DMS 273 treated with DMSO at 0.1 percent for 48 hours (cell line): ENCODE measurements at regions not wholly inside any gene's neighbourhood (a gene's known extent, or its start where the extent isn't known, plus 50 kb on each side); places are given as distances from the start of the nearest gene placed in this dataset.

Experiments
- DNase-seq: peaks from one replicate; lab custom pipeline; 2025; lab: John Stamatoyannopoulos, UW

DNA sequence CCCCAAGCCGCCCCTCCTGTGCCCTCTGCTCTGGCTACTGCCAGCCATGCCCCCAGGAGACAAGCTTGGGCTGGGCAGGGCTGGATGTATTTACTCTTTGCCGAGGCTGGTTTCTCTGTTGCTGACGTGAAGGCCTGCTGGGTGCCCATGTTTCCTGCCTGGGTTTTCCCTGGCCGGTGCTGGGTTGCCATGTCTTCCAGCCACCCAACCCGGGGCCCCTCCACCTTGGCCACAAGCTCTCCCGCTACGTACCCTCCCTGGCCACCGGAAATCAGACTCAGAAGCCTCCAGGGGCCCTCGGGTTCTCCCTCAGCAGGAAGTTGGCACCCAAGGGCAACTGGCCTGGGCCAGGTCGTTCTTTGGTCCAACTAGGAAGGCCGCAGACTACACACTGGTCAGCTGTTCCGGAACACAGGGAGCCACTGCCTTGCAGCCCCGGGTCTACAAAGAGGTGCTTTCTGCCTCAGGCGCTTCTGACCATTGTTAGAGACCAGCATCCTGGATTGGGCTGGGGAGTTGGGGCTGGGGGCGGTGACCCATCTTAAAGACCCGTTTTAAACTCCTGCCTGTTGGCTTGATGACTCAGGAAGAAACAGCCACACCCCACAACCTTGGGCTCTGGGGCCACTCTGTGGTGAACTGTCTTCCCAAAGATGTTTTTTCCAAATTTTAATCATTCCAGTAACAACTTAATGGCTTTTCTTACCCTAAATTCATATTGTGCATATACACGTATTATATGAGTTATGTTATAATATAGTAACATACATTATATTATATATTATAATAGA is 71.2 kb upstream of the RUNX3 start:
- DNase-seq, result no peak

DNA sequence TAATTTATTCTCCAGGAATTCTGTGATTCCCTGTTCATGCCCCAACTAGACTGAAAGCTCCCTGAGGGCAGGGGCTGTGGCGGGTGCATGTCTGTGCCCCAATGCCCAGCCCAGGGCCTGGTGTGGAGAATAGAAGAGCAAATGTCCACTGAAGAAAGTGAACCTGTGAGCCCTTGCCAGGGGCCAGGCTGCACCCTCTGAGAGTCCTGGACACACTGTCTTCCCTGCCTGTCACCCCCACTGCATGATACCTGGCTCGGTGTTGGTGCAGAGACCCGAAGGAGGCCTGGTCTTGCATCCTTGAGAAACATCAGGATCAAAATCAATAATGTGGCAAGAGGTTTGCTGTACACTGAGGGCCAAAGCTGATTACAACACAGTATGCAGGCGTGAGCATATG is 69.8 kb upstream of the RUNX3 start:
- DNase-seq, result no peak

DNA sequence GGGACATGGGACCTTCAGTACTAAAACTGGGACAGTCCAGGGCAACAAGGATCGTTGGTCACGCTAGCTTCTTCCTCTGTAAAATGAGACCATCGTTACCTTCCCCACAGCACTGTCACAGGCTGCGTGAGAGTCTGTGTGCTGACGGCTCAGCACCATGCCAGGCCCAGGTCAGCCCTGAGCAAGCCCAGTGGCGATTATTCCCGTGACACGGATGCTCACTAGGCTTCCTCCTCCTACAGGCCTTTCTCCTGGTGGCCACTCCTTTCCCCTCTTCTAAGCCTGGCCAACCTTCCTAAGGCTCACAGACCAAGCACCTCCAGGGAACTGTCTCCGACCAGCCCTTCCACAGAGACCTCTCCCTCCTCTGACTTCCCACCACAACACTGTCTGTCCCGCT is 69.3 kb upstream of the RUNX3 start:
- no peak for DNase-seq

DNA sequence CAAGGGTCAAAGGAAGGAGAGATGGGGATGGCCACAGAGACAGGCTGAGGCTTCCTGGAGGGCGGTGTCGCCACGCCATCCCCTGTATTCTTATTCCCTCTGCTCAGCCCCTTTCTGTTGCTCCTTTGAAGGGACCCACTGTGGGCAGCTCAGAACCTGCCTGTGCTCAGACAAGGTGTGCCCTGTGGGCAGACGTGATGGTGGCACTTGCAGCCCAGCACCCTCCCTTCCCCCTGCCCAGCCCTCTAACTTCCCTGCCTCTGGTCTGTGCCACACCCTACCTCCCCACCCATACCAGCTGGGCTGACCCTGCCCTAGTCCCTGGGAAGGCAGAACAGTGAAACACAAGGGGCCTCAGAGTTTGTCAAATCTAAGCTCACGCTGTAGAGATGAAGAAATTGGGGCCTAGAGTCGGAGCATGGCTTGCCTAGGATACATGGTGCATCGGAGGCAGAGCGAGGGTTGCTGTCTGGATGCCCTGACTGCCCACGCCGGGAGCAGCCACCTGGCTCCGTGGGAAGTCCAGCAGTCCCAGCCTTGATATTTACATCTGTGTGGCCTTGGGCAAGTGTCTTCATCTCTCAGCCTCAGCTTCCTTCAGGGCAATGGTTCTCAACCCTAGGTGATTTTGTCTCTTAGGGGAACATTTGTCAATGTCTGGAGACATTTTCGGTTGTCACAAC is 68.6 kb upstream of the RUNX3 start:
- no peak for DNase-seq

GRCh38 chr1:24996983-24997893 is 67.2 kb upstream of the RUNX3 start:
- DNase-seq, result no peak

GRCh38 chr1:24996456-24996855 is 66.4 kb upstream of the RUNX3 start:
- no peak for DNase-seq

DNA sequence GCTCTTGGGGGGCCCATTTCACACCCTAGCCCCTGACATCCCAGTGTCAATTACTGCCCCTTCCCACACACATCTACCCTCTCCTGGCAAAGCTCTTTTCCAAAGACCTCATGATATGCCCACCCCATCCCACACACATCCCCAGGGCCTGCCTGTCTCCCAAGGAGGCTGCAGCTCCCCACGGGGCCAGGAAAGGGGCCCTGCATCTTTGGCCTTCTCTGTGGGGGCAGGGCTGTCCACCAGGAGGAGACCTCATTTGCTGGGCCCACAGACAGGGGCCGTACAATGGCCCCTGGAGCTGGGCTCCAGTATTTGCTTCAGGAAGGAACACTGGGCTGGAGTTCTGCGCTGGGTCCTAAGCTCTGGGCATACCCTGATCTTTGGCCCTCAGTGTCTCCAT is 65.6 kb upstream of the RUNX3 start:
- no peak for DNase-seq

- no peak for DNase-seq
These were observed 65.1 kb upstream of the RUNX3 start for GRCh38 chr1:24995140-24995539.

- no peak for DNase-seq
These were observed 64.0 kb upstream of the RUNX3 start for GRCh38 chr1:24993871-24994580.

DNA sequence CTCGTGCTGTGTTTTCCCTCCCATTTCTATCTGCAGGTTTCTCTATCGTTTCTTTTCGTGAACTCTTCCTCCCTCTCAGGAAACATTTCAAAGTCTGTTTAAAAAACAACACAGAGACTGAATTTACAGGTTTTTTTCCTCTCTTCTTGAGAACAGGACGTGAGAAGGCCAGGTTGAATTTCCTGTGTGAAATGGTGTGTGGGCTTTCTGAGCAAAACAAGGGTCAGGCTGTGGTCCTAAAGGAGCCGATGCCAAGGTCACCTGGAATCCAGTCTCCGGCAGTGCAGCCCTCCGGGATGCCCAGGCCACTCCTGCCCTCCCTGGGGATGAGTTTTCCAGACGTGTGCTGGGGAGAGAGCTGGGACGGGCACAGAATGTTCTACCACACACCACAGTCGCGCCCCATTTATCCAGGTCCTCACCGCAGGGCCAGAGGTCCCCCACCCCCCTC is 62.7 kb upstream of the RUNX3 start:
- DNase-seq, result no peak

DNA sequence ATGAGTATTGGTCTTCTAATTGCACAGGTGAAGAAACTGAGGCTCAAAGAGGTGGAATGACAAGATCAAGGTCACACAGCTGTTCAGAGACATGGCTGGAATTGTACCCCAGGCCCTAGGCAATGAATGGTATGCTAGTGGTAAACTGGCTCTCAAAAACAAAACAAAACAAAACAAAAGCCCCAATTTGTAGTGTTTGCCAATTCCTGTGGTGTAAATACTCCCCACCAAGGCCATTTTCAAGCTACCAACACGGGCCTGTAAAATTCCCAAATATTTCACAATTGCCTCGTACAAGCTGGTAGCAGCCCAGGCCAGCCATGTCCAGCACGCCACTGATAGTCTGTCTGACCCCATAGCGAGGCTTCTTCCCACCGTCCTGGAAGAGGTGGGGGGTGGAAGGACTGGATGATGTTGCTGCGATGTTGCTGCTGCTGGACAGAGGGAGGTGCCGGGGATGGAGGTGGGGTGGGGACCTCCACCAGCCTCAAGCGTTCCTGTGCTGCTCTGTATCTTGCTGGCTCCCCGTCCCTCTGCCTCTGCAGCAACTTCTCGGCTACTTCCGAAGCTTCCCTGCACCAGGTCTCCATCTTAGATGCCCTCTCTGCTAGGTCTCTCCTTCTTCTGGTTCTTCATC is 62.2 kb upstream of the RUNX3 start:
- no peak for DNase-seq

GRCh38 chr1:24991697-24992096 is 61.6 kb upstream of the RUNX3 start:
- no peak for DNase-seq

DNA sequence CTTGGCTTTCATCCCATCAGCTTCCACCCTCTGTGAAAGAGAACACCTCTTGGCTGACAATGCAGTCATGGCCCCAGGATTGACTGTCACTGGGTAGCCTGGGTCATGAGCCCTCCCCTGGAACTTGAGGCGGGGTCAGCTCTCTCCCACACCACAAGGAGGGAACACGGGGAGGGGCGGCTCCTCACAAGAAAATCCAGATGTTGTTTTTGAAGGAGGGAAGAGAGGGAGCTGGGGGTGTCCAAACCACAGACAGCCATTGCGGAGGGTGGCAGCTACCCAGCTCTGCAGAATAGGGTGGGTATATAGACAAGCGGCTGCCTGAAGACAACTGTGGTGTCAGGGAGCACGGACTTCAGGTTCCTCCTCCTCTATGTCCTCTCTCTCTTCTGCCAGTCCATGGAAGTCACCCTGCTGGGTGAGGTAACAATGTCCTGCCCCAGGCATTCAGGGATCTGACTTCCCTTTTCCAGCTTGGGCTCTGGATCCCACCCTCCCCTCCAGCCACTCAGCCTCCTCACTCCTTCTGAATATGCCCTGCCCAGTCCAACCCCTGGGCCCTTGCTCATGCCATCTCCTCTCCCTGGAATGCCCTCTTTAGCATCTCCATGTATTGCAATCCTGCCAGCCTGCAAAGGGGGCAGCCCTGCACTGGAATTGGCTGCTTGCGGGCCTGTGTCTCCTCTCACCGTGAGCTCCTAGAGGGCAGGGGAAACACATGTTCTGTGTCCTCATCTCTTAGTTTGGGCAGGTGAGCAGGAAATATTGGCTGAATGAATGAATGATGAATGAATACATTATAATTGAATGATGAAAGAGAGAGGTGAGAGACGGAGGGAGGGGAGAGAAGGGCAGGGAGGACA is 60.9 kb upstream of the RUNX3 start:
- no peak for DNase-seq

DNA sequence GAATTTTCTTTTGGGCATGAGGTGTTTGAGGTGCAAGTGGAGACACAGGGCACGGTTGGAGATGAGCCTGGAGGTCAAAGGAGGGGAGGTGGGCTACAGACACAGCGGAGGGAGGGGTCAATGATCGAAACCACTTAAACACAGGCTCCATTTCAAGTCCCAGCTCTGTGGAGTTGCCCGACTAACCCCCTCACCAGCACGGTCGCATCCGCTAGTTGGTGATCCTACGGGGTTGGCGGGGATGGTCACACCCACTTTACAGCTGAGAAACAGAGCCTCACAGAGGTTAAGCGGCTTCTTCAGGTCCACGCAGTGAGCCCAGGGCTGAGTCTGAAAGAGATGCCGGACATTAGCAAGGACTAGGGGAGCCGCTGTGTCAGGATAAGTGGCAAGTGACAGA is 60.1 kb upstream of the RUNX3 start:
- DNase-seq, result no peak

GRCh38 chr1:24989082-24989481 is 59.0 kb upstream of the RUNX3 start:
- DNase-seq, result no peak

GRCh38 chr1:24988558-24988912 is 58.5 kb upstream of the RUNX3 start:
- no peak for DNase-seq

DNA sequence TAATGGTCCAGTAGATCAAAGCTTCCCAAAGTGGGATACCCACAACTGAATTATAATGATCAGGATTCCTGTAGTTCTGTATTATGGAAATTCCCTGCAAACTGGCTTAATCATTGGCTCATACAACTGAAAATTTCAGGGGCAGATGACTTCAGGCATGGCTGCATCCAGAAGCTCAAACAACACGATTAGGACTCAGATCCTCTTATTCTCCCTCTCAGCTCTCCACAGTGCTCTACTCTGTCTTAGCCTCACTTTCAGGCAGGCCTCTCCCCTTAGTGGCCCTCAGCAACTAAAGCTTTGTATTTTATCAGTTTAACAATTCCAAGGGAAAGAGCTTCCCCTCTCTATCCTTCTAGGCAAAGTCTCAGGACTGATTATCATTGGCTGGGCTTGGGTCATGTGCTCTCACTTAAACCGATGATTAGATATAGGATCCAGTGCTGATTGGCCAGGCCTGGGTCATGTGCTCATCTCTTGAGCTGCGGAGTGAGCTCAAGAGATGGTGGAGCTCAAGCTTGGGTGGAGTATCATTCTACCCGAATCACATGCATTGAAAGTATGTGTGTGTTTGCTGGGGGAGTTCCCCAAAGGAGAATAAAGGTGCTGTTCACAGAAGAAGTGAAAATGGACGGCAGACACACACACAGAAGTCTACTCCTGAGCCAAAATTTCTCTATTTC is 57.9 kb upstream of the RUNX3 start:
- DNase-seq, result no peak

DNA sequence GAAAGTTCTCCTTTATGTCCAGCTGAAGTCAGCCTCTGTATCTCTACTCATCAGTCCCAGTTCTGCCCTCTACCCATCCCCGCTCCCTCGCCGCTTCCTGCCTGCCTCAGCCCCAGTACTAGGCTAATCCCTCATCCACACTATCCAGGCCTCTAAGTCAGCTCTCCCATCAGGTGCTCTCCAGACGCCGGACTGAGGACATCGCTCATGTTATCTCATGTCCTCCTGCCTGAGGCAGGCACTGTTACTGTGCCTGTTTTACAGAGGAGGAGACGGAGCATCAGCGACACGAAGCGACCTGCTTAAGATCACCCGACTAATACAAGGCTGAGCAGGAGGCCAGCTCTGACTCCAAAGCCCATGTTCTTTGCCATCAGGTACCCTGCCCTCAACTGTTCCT is 57.3 kb upstream of the RUNX3 start:
- DNase-seq, result no peak

DNA sequence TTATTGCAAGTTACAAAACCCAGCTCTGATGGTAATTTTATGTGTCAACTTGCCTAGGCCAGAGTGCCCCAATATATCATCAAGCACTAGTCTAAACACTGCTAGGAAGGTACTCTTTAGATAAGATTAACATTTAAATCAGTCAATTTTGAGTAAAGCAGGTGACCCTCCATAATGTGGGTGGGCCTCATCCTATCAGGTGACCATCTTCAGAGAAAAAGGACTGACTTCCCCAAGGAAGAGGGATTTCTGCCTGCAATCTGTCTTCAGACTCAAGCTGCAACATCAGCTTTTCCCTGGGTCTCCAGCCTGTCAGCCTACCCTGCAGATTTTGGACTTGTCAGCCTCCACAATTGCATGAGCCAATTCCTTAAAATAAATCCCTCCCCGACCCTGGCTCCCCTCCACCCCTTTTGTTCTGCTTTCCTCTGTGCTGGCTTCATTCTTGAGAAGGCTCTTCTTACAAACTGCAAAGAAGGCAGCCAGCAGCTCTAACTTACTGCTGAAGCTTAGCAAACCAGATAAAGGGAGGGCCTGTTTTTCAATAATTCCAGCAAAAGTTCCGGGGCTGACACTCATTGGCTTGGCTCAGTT is 56.4 kb upstream of the RUNX3 start:
- DNase-seq, result no peak

DNA sequence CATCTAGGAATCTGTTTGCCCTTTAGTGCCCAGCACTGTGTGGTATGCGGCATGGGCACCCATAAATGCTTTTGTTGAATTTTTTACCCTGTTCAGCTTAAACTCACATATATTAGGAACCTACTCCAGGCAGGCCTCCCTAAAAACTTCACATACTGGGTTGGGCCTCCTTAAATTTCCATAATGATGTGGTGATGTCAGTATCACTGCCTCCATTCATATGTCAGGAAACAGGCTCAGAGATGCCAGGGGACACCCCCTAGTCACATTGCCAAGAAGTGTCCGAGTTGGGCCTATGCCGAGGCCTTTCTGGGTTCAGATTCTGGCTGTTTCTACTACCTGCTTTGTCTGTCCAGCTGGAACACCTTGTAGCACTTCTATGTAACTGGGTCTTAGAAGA is 55.7 kb upstream of the RUNX3 start:
- no peak for DNase-seq
